Fibroblast of skin of abdomen (primary cell): ENCODE measurements at regions not wholly inside any gene's neighbourhood (a gene's known extent, or its start where the extent isn't known, plus 50 kb on each side); places are given as distances from the start of the nearest gene placed in this dataset.
A peak's percentile ranks its signal among the peaks of the same experiment; 100 is the strongest.

ENCODE experiments used
- DNase-seq: peaks from one replicate; pipeline ENCODE4 v3.0.0-alpha.2; 2013

DNA sequence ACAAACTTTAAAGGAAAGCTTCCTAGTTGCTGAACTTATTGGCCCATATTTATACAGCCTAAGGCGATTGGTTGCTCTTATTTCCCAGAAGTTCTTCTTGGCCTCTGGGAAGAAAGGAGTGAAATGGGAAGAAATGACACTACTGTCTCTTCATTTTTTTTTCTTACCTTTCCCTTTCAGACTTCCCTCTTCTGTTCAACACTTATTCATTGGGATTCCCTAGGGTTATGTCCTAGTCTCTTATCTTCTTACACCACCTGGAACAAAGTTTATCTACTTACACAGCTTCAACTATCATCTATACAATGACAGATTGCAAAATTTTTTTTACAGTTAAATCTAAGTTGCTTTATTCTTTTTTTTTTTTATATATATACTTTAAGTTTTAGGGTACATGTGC, 68.0 kb downstream of the SNX12 start:
- DNase-seq: no peak

DNA sequence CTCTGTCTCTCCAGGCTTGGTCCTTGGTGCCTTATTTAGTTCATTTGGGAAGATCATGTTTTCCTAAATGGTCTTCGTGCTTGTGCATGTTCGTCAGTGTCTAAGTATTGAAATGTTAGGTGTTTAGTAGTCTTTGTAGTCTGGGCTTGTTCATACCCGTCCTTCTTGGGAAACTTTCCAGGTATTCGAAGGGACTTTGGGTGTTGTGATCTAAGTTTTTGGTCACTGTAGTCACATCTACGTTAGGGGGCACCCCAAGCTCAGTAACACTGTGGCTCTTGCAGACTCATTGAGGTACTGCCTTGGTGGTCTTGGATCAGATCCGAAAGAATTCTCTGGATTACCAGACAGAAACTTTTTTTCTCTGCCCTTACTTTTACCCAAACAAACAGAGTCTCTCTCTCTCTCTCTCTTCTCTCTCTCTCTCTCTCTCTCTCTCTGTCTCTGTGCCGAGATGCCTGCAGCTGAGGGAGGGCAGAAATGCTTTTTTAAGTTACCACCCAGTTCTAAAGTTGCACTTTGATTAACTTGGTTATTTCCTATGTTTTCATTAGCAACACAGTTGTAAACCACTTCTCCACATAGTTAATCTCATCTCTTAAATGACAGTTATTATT, 67.6 kb upstream of the SLC7A3 start:
- DNase-seq: peak; percentile 61

DNA sequence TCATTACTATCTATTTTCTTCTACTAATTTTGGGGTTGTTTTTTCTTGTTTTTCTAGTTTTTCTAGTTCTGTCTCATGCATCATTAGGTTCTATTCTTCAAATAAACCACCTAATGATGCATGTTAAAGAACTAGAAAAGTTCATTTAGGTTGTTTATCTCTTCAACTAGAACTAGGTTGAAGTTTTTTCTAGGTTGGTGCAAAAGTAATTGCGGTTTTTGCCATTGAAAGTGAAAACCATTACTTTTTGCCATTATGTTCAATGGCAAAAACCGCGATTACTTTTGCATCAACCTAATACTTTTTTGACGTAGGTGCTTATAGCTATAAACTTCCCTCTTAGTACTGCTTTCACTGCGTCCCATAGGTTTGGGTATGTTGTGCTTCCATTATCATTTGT, 64.4 kb upstream of the SLC7A3 start:
- no peak for DNase-seq

DNA sequence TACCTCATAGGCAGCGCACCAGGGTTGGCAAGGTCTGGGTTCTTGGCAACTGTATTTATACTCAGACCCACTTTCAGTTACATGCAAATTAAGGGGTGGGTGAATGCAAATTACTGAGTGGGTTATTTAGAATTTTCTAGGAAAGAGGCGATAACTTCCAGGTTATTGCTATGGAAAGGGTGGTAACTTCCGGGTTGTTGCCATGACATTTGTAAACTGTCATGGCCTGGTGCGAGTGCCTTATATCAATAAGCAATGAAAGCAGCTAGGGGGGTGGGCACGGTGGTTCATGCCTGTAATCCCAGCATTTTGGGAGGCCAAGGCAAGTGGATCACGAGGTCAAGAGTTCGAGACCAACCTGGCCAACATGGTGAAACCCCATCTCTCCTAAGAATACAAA, 57.5 kb upstream of the SLC7A3 start:
- no peak for DNase-seq
